A673 (cell line): ENCODE measurements at regions not wholly inside any gene's neighbourhood (a gene's known extent, or its start where the extent isn't known, plus 50 kb on each side); places are given as distances from the start of the nearest gene placed in this dataset.

Source experiments
- EZH2 ChIP-seq: fragments of 200-600 bp; sonication (generic); IDR thresholded peaks from 2 replicates; pipeline ENCODE4 v1.6.1; 2017; ENCODE audit warnings: borderline replicate concordance, low read depth, mild to moderate bottlenecking, mixed read lengths, antibody characterized with exemption, low read length; ENCODE audit not compliant: poor library complexity, severe bottlenecking
- TF ChIP-seq, protein P1 (sequence below): fragments of 300-800, 200-600 bp; sonication (generic); conservative IDR thresholded peaks from 2 replicates; pipeline ENCODE4 v1.5.1; 2017; ENCODE audit warnings: low read depth, mild to moderate bottlenecking, antibody characterized with exemption, low read length, moderate library complexity, mixed read lengths

DNA sequence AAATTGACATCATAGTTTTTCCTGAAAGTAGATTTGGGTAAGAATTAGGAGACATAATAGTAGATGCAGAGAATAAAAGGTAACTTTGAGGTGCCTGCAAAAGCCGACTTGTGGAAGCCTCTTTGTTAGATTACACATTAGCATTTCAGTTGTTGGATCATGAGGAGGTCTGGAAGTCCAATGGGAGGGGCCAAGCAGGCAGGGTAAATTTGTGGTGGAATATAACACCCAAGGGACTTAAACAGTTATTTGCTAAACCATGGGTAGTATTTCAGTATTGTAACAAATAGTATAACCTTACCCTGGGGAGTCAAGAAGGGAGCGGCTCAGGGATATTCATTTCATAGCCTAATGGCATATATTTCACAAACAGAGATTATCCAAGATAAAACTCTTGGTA is 810.7 kb upstream of the AMOT start:
- TF ChIP-seq, protein P1, sequence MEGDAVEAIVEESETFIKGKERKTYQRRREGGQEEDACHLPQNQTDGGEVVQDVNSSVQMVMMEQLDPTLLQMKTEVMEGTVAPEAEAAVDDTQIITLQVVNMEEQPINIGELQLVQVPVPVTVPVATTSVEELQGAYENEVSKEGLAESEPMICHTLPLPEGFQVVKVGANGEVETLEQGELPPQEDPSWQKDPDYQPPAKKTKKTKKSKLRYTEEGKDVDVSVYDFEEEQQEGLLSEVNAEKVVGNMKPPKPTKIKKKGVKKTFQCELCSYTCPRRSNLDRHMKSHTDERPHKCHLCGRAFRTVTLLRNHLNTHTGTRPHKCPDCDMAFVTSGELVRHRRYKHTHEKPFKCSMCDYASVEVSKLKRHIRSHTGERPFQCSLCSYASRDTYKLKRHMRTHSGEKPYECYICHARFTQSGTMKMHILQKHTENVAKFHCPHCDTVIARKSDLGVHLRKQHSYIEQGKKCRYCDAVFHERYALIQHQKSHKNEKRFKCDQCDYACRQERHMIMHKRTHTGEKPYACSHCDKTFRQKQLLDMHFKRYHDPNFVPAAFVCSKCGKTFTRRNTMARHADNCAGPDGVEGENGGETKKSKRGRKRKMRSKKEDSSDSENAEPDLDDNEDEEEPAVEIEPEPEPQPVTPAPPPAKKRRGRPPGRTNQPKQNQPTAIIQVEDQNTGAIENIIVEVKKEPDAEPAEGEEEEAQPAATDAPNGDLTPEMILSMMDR: no peak
- TF ChIP-seq EZH2: no peak
